GM21526 (cell line): ENCODE measurements at regions not wholly inside any gene's neighbourhood (a gene's known extent, or its start where the extent isn't known, plus 50 kb on each side); places are given as distances from the start of the nearest gene placed in this dataset.
"Not testable (repeated sequence)": the region's sequence is repeated elsewhere in the genome, so short reads cannot be mapped to it uniquely, and the experiment has no call there.

ENCODE experiments used
- ATAC-seq: cut with Tn5 transposase; IDR thresholded peaks from one replicate; pipeline ENCODE4 v1.9.1; 2021; ENCODE audit warnings: moderate library complexity; ENCODE audit not compliant: unreplicated experiment, low FRiP score

DNA sequence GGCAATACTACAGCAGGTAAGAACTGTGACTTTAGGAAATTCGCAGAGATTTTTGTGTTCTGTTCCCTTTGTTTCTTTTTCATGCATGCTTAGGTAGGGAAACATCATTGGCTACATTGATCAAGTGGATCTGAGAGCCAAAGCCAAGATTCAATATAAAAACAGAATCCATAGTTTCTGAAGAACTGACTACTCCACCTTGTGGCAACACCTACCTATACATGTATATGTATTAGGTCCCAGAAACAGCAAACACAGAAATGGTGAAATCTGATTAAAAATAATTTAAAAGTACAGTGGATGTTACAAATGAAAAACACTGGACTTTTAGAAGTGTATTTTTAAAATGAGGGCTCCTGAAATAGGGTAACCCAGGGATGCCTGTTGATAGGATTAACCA, 322.6 kb upstream of the MAOA start:
- ATAC-seq = no peak

DNA sequence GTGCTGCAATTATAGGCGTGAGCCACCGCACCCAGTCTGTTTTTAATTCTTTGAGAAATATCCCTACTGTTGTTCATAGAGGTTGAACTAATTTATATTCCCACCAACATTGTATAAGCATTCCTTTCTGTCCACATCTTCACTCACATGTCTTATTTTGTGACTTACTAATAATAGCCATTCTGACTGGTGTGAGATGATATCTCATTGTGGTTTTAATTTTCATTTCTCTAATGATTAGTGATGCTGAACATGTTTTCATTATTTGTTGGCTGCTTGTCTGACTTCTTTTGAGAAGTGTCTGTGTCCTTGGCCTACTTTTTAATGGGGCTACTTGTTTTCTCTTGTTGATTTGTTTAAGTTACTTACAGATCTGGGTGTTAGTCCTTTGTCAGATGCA, 310.9 kb upstream of the MAOA start:
- ATAC-seq = no peak

DNA sequence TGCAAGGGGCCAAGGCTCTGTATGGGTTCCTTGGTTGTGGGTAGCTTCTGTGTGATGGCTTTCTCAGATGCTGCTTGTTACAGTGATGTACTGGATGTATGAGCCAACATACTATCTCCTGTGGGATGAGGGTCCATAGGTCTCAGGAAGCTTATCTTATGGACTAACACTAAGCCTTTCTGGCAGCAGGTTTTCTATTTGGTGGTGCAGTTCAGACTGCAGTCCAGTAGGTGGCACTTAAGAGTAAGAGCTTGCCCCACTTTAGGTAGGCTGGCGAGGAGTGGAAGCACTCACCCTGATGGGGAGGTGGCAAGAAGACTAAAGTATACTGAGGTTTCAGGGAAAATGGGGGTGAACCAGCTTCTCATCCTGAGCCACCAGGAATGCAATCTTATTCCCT, 306.7 kb upstream of the MAOA start:
- ATAC-seq = peak; percentile 76

DNA sequence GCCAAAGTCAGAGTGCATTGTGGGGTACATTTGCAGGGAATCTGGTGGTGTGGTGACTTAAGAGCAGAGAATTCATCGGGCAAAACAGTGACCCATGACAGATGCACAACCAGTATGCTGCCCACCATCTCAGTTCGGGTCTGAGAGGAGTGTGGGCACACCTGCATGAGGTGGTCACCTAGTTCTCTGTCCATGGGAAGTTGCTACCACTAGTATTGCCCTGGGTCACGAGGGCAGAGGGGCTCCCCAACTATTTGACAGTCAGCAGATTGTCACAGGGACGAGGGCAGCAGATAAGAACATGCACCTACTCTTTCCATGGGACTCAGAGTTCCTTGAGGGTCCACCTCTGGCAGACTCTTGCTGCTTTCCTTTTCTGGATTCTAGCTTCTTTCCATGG, 305.2 kb upstream of the MAOA start:
- no peak for ATAC-seq

DNA sequence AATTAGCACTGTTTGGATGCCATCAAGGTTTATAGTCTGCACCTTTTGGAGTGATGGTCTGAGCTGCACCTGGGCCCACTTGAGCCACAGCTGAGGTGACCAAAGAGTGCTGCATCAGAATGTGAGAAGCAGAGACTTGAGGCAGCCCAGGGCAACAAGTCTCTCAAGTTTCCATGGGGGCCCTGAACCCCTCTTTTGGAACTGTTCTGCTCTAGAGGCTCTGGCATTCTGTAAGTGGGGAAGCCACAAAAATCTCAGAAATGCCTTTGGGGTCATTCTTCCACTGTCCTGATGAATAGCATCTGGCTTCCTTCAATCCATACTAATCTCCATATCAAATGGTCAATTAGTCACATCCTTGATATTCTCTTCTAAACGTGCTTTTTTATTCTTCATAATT, 298.4 kb upstream of the MAOA start:
- ATAC-seq = no peak

DNA sequence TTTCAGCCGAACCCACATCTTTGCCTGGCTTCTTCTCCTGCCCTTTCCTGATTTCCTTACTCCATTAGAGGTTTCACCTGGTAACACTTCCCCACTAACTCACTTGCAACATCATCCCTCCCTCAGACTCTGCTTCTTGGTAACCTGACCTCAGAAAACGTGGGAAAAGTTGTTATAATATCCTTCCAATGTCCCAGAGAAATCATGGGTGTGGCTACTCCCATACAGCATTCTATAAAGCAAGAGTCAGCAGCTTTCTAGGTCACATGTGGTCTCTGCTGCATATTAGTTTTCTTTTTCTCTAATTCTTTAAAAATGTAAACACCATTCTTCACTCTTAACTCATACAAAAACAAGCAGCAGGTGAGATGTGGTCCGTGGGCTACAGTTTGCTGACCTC, 283.1 kb upstream of the MAOA start:
- no peak for ATAC-seq

DNA sequence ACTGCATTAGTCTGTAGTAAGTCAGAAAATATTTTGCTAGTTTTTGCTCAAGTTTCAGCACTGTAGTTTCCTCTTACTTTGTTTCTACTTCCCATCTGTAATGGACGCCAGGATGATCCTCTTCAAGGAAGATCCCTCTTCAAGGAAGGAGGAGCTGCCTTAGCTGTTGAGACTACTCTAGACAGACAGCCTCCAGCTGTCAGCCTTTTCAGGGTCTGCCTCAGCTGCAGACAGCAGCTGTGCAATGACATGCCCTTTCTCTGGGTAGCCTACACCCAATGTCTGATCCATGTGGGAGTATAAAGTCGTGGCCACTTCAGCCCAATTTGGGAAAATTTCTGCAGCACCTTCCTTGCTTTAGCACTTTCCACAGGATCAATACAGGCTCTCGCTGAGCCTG, 281.0 kb upstream of the MAOA start:
- ATAC-seq = no peak

DNA sequence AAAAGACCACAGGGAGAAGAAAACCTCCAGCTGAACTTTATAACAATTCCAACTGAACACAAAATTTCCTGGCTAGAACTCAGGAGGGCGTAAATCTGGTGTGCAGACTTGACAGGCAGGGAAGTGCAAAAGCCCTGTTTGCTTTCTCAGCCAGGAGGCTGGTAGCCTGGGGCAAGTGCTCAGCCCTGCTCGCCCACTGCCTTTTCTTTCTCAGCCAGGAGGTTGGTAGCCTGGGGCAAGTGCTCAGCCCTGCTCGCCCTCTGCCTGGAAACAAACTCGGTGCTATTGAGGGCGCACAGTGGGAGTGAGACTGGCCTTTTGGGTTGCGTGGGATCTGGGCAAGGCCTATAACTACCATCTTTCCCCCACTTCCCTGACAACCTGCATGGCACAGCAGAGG, 275.4 kb upstream of the MAOA start:
- no peak for ATAC-seq

DNA sequence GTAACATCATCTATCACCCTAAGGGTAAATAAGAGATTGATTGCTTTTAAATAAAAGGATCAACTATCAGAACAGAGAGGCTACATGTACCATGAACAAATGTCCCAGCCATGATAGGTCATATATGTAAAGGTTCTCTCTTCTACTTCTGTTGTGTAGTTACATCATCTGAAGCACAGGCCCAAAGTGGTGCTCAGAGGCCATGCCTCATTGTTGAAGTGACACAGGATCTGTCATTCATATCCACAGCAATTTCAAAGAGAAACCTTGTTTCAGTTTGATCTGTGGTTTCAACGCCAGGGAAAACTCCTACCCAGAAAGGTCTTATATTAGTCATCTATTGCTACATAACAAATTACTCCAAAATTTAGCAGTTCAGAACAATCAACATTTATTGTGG, 269.2 kb upstream of the MAOA start:
- no peak for ATAC-seq

DNA sequence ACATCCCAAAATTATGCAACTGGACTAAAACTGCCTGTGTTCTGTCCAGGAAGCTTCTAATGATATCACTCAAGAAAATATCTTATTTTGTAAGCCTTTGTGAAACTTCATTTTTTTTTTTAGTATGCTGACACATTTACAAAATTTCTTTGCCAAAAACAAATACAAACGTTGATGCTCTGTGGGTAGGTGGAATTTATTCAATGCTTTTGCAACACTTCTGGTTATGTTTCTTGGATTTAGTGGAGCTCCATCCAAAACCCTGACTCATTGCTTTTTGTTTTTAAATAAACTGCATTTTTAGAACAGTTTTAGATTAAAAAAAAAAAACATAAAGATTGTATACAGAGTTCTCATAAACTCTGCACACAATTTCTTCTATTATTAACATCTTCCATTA, 250.9 kb upstream of the MAOA start:
- no peak for ATAC-seq

DNA sequence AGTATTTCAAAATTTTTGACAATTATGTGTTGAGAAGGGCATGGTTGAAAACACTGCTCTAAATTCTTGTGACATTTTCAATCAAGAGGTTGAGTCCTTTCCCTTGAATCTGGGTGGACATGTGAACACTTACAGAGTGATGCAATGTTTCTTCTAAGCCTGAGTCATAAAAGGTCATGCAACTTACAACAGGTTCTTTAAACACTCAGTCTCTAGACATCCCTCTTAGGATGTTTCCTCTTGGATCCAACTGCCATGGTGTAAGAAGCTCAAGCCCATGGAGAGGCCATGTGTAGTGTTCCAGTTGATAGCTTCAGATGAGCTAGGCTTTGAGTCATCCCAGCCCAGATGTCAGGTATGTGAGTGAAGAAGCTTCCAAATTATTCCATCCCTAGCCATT, 232.2 kb upstream of the MAOA start:
- ATAC-seq = no peak

DNA sequence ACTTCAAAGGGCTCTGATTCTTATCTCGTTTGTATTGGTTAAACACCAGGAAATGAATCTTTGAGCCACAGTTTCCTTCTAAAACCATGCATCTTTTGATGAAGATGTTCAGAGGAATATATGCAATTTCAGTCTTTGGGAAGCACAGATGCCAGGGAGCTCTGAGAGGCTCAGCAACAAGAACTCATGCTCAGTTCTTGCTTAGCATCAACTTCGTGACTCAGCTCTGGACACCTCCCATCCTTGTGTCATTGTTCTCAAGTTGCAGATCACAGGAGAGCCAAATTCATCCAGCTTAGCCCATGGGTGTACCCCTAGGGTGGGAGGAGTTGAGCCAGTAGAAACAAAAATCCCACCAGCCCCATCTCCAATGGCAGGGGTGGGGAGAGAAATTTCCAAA, 219.6 kb upstream of the MAOA start:
- ATAC-seq = no peak

DNA sequence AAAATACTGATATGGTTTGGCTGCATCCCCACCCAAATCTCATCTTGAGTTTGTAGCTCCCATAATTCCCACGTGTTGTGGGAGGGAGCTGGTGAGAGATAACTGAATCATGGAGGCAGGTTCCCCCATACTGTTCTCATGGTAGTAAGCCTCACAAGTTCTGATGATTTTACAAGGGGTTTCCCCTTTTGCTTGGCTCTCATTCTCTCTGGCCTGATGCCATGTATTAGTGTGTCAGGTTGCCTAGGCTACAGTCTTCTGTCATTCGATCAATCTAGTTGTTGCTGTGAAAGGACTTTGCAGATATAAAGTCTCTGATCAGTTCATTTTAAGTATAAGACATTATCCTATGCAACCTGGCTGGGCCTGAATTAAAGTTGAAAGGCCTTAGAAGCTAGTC, 209.3 kb upstream of the MAOA start:
- no peak for ATAC-seq

DNA sequence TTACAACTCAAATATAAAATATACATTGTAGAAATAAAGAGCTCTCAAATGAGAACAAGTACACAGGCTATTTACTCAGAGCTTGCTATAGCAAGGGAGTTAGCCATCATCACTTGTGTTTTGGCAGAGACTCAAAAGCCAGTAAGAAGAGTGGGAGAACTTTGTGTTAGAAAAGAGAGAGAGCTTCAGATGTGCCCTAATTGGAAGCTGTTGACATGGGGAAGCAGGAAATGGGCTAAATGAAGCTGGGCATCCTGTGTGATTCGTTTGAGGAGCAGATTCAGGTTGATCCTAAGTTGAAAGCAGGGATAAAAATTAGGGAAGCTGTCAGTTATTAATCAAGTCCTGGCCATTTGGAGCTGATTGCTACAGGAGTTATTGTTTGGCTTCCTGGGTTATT, 207.4 kb upstream of the MAOA start:
- no peak for ATAC-seq

DNA sequence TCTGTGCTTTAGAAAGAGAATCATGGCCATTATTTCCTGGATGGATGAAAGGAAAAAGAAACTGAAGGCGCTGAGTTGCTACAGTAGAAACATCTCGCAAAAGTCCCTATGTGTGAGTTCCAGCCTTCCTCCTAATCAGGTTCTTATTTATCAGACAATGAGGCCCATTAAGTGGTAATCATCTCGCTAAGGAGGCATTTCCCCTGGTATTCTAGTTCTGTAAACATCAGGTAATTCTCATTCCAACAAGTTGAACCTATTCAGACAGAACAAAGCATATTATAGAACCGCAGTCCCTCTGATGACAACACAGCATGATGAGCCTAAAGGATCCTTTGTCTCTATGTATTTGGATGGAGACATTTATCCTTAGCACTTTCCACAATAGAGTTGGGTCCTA, 205.7 kb upstream of the MAOA start:
- ATAC-seq = no peak

DNA sequence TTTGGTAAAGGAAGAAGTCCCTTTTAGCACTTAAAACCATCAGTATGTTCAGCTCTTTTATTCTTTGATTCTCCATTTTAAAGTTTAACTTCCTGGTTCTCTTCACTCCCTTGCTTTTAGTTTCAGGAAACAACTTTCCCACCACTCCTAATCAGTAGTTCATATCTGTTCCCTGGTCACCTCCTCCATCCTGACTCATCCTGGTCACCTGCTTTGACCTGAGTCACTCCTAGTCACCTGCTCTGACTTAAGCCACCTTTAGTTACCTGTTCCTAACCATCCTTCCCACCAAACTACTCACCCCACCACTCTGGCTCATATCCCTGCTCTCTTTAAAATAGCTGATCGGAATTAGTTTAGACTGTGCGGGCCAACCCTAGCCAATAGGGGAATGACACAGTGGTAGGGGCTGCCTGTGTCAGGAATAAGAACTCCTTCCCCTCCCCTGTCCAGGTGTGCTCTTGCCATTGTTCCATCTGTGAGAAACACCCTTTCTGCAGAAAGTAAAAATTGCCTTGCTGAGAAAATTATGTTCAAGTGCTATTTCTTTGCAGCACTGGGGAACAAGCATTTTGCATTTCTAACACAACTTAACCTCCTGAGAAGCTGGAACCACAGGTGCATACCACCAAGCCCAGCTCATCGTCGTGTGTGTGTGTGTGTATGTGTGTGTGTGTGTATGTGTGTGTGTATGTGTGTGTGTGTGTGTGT, 204.0 kb upstream of the MAOA start:
- not testable (repeated sequence) for ATAC-seq

DNA sequence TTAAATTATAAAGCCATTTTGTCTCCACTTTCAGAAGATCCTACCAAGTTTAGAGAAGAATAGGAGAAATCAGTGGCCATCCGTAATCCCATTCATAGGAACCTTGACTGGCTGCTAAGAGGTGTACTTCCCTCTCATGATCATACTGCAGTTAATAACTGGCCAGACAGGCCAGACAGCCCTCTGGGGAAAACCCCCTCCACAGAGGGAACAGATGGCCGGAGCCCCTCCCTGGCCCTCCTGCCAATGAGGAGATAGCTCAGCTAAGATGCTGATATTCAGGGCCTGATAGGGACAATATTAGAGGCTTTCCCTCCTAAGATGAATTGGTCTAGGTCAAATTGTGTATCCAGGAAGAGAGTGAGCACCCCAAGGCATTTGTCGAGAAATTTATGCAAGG, 200.0 kb upstream of the MAOA start:
- no peak for ATAC-seq

DNA sequence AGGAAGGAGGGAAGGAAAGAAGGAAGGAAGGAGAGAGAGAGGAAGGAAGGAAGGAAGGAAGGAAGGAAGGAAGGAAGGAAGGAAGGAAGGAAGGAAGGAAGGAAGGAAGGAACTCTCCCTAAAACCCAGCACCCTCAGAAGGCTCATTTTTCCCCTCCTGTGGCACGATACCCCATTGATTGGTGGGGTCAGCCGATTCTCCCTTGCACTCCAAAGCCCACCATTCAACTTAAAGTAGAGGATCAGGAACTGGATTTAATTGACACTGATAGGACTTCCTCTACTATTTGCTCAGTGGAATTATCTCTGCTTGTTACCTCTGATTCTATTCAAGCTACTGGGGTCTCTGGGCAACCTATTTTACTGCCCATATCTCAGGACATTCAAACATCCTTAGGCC, 199.2 kb upstream of the MAOA start:
- no peak for ATAC-seq

DNA sequence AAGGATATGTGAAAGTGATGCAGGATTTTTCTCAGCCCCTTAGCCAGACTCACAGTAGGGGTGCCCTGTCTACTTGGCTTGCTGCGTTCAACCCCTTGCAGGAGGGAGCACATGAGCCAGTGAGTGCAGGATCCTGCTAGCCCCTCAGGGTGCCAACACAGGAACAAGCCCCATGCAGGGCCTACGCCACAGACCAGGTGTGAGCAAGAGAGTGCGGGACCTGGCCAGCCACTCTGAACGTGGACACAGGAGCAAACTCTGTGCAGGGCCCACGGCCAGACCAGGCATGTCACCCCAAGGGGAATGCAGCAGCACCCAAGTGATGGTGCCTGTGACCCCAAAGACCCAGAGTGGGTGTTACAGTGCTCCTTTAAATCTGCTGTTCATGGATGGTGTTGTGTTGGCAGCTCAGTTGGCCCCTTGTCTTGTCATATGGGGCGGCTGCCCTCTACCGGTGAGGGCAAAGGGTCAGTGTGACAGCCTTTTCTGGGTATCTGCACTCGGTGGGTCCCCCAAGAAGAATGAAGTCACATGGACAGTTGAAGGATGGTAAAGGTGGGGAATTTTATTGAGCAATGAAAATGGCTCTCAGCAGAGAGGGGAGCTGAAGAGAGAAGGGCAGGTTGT, 188.4 kb upstream of the MAOA start:
- no peak for ATAC-seq

DNA sequence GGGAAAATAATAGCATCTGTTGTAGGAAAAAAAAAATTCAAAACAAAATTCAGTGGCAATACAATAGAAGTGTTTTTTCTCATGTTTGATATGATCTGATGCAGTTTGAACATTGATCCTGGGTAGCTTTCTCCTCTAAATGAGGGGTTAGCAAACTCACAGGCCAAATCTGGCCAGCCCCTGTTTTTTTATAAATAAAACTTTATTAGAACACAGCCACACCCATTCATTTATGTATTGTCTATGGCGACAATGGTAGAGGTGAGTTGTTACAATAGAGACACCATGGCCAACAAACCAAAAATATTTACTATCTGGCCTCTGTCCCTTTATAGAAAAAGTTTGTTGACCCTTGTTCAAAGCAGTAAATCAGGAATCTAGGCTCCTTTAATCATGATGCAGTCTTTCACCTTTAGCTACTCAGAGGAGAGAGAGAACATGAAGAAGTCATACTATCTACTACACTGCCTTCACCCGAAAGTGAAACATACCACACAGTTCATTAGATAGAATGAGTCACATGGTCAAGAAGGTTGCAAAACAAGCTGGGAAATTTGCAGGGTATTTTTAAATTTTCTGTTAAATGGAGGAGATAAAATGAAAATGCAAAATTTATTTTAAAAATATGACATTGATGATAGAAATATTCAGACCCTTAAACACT, 186.6 kb upstream of the MAOA start:
- peak; percentile 59 for ATAC-seq

DNA sequence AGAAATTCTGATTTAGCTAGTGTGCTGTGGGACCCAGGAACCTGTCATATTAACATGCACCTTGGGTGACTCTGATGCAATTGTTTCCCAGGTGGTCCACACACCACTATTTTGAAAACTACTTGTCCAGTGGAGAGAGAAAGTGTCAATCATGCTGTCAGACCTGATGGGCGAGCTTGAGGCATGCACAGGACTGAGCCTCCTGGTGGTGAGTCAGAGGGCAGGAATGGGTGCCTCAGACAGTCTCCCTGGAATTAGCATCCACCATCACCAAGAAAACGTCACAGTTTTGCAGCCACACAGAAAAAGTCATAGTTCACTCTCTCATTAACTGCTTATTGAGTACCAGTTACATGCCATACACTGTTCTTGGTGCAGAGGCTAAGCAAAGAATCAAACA, 181.8 kb upstream of the MAOA start:
- ATAC-seq = no peak

DNA sequence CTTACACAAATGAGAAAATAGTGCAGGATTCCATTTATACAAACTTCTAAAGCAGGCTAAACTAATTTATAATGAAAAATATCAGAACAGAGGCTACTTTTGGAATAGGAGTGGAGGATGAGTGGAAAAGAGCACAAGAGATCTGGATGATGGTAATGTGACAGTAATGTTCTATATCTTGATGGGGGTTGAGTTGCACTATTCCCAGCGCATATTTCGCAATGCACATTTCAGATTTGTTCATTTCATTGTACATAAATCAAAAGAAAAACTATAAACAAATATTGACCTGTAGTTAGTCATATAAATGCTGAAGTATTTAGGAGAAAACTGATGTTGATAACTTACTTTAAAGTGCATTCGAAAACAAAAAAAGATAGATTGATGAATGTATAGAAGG, 177.0 kb upstream of the MAOA start:
- ATAC-seq = no peak
